A673 (cell line): ENCODE measurements at regions not wholly inside any gene's neighbourhood (a gene's known extent, or its start where the extent isn't known, plus 50 kb on each side); places are given as distances from the start of the nearest gene placed in this dataset.

Experiments
- EZH2 ChIP-seq: fragments of 200-600 bp; sonication (generic); IDR thresholded peaks from 2 replicates; pipeline ENCODE4 v1.6.1; 2017; ENCODE audit warnings: borderline replicate concordance, low read depth, mild to moderate bottlenecking, mixed read lengths, antibody characterized with exemption, low read length; ENCODE audit not compliant: poor library complexity, severe bottlenecking
- TF ChIP-seq, protein P1 (sequence below): fragments of 300-800, 200-600 bp; sonication (generic); conservative IDR thresholded peaks from 2 replicates; pipeline ENCODE4 v1.5.1; 2017; ENCODE audit warnings: low read depth, mild to moderate bottlenecking, antibody characterized with exemption, low read length, moderate library complexity, mixed read lengths

DNA sequence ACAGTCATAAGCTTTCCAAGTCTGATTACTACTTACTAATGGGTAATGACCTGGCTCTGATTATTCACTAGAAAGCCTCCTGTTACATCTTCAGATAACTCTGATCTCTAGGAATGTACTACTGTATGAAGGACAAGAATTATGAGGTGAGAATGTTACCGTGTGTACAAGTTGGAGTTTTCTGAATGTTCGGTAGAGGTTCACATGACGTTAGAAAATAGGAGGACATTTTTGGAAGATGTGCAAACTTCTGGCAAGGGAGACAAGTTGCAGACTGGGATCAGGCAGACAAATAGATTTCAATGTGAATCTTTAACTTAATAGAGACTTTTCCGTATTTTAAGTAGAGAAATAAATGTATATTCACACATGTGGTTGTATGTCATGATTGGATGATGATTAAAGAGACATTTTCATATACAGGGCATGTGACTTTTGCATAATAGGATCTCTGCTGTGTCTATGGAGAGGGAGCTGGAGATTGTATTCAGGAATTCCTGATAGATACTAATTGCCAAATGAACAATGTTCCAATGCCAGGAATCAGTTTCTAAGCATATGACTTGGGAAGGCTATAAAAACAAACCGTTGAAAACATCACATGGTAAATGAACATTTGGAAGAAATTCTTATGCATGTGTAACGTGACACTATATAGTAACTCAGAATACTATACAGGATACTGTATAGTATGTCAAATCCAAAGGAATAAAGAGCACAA is 1695.8 kb upstream of the PIK3C3 start:
- TF ChIP-seq, protein P1, sequence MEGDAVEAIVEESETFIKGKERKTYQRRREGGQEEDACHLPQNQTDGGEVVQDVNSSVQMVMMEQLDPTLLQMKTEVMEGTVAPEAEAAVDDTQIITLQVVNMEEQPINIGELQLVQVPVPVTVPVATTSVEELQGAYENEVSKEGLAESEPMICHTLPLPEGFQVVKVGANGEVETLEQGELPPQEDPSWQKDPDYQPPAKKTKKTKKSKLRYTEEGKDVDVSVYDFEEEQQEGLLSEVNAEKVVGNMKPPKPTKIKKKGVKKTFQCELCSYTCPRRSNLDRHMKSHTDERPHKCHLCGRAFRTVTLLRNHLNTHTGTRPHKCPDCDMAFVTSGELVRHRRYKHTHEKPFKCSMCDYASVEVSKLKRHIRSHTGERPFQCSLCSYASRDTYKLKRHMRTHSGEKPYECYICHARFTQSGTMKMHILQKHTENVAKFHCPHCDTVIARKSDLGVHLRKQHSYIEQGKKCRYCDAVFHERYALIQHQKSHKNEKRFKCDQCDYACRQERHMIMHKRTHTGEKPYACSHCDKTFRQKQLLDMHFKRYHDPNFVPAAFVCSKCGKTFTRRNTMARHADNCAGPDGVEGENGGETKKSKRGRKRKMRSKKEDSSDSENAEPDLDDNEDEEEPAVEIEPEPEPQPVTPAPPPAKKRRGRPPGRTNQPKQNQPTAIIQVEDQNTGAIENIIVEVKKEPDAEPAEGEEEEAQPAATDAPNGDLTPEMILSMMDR = no peak
- no peak for TF ChIP-seq EZH2
